ENCODE measurements at regions not wholly inside any gene's neighbourhood (a gene's known extent, or its start where the extent isn't known, plus 50 kb on each side); places are given as distances from the start of the nearest gene placed in this dataset.
A peak's percentile ranks its signal among the peaks of the same experiment; 100 is the strongest.

DNA sequence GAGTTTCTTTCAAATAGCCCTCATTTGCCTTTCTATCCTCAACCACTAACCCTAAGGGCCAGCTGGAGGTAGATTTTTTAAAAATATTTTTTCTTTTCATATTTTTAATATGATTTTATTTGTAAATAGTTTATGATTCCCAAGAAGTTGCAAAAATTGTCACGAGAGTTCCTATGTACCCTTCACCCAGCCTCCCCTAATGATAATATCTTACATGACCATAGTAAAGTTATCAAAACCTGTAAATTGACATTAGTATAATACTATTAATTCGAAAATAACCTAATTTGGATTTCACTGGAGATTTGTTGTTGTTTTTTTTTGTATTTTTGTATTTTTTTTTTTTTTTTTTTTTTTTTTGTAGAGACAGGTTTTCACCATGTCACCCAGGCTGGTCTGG, 495.5 kb downstream of the MIAT start:
- DNase-seq, result no peak

DNA sequence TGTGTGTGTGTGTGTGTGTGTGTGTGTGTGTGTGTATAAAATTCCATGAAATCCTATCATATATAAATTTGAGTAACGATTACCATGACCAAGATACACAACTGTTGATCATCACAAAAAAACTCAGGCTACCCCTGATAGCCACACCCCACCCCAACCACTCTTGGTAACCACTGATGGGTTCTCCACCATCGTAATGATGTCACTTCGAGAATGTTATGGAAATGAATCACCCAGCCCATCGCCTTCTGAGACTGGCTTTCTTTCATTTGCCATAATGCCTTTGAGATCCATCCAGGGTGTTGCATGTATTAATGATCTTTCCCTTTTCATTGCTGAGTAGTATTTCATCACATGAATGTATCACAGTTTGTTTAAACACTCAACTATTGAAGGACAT, 496.0 kb downstream of the MIAT start:
- no peak for DNase-seq

DNA sequence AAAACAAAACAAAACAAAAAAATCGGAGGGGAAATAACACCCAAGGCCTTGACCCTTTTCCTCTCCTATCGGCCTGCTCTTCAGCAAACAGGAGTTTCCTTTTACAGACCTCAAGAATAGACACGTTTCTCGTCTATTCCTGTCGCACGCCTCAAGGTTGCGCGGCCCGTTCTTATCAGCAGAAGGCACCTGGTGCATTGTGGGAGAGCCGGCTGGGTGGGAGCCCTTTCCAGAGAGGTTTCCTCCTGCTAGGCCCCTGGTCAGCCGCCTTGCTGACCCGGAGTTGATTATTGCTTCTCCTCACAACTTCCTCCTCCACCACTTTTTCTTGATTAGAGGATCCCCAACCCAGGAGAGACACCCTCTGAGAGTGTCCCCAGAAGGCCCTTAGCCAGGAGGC, 497.3 kb downstream of the MIAT start:
- no peak for DNase-seq

DNA sequence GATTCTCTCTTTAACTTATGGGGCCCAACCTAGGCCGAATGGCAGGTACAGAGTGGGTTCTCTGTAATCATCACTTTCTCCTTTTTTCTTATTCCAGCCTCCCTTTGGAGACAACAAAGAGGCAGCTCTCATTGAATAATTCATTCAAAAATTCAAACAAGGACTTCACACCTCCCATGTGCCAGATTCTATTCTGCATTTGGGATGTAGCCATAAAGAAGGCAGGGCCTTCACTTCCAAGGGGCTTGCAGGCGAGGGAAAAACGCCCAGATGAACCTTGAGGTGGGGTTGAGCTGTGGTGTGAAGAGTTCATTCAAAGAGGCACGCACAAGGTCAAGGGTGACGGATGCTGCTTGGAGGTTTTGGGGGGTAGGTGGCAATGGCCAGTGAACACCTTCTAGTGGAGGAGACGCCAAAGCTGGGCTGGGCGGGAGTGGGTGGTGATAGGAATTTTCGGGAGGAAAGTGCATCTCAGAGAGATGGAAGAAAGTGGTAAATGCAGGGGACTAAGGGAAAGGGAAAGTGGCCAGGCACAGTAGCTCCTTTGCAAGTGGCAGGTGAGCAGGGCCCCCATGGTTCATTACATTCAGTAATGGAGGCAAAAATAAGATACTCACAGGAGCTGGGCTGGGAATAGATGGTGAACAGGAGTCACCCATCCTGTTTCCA, 499.6 kb downstream of the MIAT start:
- DNase-seq, result no peak

DNA sequence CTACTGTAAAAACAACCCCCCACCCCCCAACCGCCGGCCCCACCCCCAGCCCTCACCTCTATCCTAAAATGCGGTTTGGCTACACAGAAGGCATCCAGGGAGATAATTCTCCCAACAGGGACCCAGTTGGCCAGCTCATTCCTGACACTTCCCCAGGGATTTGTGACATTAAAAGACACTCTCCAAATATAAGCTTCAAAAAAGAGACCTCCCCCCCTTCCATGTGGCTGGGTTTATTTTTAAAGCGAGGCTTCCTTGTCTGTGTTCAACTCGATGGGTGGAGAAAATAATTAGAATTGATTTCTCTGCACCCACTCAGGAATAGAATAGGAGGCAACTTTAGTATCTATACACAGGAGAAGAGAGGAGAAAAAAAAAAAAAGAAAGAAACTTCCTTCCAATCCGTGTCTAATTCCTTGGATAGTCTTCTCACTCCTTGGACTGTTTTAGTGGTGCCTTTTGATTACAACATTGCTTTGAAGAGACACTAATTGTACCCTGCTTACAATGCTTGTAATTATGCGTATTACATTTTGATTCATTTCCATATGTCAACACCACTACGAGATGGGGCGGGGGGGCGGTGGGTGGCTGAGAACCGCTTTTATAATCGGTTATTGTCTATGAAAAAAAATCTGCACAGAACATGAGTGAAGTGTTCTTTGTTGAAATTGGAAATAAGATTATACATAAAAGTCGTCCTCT, 500.4 kb downstream of the MIAT start:
- DNase-seq, result peak; percentile 39

DNA sequence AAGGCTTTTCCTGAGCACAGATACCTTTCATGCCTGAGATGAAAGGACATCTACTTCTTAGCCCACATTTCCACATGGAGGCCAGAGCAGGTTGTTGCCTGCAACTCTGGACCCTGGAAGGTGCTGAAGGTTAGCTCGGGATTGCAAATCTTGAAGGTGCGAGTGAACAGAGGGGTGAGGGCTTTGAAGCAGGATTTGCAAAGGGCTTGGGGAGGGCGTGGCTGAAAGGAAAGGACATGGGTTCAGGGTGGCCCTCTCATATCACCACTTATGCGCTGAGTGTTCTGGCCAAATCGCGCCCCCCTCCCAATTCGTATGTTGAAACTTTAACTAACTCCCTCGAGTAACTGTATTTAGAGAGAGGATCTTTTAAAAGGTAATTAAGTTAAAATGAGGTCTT, 501.6 kb downstream of the MIAT start:
- DNase-seq, result no peak

DNA sequence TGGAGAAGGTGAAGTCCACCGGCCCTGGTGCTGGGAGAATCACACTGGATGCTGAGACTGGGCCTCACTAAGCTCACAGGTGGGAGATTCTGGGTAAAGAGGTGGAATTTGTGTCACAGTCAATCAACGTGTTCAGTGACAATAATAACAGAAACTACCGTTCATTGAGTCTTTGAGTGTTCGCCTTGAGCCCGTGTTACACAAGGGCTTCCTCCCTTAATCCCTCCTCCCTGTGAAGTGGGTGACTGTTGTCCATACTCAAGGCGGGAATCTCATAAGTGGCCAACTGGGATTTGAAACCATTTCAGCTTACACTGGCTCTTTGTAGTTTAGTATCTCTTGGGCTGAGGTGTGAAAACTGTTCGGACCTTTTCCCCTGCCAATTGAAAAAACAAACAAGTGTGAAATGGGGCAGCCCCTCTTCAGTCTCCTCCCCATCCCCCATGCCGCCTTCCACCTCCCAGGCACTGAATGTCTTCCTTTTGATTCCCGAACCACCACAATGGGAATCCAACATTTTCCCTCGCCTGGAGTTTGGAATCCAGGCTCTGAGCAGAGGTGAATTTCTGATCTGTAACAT, 502.4 kb downstream of the MIAT start:
- DNase-seq, result no peak

DNA sequence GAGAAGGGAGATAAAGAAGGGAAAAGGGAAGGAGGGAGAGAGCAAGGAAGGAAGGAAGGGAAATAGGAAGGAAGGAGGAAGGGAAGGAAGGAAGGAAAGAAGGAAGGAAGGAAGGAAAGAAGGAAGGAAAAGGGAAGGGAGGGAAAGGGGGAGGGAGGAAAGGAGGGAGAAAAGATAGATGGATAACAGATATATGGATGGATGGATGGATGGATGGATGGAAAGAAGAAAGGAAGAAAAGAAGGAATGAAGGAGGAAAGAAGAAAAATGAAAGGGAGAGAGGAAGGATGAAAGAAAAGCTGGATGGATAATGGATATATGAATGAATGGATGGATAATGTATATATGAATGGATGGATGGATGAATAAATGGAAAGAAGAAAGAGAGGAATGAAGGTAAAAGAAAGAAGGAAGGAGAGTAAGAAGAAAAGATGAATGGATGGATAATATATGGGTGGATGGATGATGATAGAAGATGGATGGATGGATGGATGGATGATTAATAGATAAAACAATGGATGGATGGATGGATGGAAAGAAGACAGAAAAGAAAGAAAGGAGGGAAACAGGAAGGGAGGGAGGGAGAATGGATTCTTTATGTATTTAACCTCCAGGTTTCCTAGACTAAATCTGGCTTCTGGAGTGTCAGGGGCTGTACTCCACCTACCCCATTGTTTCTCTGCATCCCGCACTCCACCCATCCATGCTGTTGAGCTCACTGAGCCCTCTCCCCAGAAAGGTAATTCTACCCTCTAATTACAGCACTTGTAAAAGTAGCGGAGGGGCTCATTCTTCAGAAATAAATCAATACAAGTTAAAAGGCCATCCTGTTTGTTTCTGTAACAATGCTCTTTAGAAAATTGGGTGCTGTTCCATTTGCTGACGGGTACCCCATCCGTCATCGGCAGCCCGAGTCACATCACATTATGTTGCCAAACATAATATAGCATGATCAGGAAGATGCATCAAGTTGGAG, 506.1 kb downstream of the MIAT start:
- no peak for DNase-seq

DNA sequence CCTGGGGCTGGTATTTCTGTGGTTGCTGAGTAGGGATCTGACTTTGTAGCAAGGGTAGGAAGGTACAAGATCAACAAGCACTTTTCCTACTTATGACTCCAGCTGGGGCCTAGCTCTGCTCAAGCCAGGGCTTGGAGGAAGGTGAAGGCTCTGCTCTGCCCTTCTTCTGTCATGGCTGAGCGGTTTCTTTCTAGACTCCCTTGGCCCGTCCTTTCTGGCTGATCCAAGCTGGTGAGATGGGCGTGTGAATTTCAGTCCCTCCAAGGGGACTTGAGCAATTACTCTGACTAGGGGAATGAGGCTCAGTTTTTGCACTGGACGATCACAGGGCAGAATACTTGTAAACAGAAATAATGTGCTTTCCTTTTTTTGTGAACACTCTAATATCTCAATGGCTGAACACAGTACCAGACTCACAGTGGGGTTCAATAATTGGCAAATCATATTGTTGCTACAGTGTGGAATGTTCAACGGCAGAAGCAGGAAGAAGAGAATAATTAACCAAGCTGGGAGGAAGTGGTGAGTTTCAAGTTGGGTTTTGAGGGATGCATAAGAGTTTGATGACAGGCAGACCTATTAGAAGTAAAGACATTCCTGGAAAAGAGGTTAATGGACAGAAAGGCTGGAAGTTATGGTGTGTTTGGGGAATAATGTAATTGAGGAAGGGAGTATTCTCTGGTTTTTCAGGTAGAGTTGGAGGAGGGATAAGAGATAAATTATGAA, 507.6 kb downstream of the MIAT start:
- DNase-seq, result no peak

DNA sequence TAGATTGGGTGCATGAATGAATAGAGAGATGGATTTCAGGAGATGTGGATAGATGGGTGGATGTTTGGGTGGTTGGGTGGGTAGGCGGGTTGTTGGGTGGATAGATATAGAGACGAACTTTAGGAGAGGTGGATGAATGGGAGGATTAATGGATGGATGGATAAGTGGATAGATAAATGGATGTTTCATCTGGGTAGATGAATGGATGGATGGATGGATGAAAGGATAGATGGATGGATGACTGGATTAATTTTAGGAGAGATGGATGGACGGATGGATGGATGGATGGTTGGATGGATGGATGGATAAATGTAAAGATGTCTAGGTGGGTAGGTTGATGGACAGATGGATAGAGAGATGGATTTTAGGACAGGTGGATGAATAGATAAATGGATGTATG, 511.3 kb downstream of the MIAT start:
- DNase-seq, result no peak

DNA sequence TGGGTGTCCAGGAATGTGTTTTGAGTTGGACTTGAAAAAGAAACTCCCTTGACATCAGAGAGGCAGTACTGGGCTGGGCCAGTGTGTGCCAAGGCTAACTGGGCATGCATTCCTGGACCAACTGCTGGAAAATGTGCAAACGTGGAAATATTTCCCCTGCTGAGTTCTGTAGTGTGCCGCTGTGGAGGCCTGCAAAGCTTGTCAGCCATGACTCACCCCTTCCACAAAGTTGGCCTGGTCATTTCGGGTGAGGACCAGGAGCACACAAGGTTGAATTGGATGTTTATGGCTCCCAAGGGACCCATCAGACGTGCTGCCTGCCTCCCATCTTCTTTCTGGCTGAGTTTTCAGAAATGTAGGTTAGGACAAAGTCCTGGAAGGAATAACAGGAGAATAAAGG, 513.1 kb downstream of the MIAT start:
- no peak for DNase-seq

DNA sequence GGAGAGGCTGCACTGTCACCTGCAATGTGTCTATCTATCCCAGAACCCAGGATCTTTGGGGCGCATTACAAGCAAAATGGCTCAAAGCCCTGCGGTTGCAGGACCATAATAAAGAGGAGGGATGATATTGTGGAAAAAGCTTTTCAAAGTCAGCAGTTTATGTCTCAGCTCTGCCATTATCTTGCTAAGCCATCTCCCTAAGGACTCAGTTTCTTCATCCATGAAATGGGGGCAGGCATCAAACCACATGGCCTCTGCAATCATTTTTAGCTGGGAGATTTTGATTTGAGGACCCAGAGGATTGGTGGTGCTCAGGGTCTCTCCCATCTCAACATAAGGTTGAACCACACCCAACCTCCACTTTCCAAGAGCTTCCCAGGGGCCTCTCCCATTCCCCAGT, 513.8 kb downstream of the MIAT start:
- DNase-seq, result no peak

DNA sequence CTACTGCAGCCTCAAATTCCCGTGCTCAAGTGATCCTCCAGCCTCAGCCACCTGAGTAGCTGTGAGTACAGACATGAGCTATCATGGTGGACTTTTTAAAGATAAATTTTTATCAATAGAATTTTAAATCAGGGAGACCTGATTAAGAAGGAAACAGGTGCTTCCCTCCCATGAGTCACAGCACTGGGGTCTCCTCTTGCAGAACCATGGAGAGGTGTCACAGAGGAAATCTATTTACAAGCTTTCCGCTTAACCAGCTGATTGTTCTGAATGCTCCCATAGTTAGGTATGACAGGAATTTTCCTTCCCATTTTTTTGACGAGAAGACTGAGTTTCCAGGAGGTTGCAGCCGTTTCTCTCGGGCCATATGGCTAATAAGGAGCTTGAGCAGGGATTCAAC, 516.1 kb downstream of the MIAT start:
- DNase-seq, result no peak

DNA sequence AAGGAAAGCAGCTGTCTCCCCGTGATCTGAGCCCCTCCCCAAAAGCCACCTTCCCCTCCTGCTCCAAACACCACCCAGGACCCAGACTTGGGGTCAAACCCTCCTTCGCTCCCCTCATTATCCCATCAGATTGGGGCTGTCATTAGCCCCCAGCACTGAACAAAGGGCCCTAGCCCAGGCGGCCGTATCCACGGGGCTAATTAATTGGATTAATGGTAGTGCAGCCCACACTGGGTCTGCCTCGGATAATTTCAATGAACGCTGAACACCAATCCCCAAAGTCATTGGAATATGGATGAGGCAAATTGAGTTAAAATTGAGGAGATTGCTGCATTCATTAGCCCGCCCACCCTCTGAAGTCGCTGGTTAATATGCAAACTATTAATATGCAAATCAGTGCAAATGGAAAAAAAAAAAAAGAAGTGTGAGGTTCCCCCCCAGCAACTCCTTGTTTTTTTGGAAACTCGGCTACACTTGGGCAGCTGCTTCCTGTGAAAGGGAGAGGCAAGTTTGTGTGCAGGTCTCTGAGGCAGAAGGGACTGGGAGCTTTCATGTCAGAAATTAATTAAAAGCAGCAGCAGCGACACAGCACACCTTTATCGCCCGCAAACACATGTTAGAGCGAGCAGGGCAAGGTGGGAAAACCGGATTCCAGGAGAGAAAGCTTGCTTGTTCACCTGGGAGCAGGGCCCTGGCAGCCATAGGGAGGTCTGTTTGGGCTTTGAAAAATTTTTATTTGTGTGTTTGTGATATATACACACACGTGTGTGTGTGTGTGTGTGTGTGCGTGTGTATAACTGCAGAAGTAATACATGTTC, 517.8 kb downstream of the MIAT start:
- DNase-seq, result no peak

DNA sequence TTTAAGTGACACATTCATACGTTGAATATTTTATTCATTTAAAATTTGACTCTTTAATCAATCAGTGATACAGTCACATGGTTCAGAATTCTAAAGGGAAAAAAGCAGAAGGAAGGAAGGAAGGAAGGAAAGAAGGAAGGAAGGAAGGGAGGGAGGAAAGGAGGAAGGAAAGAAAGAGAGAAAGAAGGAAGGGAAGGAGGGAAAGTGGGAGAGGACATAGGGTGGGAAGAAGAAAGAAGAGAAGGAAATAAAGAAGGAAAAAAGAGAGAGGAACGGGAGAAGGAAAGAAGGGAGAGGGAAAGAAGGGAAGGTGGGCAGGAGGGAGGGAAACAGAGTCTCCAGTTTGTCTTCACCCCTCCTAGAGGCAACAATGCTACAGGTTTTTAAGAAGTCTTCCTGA, 518.6 kb downstream of the MIAT start:
- no peak for DNase-seq

DNA sequence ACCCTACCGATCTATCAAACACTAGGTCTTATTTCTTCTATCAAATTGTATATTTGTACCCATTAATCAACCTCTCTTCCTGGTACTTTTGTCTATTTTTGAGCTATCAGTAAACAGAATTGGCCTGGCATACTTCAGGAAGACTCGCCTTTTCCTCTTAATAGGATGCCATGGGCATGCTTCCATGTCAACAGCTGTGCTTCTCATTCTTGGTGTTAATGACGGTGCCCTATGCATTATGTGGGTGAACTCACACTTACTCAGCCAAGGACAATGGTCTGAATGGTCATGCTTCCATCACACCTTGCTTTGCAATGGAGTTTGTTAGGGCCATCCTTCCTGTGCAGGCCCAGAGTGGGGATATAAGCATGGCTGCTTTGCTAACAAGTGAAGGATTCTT, 521.8 kb downstream of the MIAT start:
- DNase-seq, result no peak

DNA sequence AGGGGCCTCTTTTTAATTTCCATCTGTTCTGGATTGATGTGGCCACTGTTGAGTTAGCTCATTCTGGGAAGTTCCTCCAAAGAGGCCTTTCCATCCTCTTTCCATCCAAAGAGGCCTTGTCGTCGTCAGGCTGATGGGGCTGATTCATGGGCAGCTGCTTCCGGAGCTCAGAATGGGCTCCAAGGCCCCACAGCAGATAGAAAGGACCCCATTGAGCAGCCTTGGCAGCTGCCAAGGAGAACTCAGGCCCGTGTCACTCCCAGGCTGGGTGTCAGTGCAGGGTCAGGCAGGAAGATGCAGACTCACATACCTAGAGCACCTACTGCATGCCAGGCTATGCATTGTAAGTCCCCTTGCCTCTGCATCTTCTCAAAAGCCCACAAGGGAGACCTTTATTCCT, 524.1 kb downstream of the MIAT start:
- no peak for DNase-seq

DNA sequence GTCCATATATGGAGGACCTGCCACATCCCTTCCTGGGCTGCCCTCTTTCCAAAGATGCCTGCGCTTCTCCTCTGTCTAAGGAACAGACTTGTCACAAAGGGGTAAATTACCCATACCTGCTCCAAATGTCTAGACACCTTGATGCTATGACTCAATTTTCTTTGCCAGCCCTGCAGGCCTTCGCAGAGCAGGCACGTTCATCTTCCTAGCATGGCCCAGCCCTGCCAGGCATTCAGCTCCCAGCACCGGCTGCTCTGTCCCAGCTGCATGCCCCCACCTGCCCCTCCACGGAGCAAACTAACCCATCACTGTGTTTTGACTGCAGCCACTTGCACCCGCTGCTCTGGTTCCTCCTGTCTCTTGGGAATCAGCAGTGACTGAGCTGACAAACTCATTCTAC, 526.1 kb downstream of the MIAT start:
- DNase-seq, result no peak

DNA sequence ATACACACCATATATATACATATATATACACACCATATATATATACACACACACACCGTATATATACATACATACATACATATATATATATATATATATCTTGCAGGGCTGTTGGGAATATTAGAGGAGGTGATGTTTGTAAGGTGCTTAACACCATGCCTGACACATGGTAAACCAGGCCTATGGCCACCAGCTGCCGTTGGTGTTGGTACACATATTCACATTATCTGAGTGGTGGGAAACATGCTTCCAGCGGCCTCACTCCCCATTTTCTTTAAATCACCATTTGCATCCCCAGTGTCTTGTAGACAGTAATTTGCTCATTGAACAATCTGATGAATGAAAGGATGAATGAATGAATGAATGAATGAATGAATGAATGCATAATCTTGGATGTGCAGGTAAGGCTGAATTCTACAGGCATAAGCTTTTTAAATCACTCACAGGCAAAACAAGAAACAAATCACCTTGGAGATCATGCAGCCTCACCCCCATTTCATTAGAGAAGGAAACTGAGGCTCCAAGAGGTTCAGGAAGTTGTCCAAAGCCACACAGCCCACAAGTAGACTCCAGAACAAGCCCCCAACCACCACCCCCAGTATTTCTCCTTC, 527.8 kb downstream of the MIAT start:
- no peak for DNase-seq

DNA sequence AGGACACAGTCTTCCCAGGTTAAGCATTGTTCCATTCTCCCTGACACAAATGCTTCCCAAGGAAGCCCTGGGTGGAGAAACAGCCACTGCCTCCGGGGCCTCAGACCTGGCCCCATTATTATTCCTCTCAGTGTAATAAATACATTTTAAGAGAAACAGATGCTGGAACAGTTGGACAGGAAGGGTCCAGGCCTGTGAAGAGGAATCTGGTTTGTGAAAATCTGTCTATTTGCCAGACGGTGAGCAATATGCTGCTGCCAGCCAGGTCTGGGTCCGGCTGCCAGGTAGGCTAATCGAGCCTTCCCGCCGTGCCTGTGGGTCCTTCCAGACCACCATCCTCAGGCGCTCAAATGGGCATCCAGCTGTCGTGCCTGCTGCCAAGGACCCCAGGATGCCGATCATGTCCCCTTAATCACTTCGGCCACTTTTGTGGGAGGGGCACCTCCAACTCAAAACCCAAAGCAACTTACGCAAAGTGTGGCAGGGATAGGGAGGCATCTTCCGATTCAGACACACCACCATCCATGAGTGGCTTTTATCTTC, 528.4 kb downstream of the MIAT start:
- DNase-seq, result no peak

DNA sequence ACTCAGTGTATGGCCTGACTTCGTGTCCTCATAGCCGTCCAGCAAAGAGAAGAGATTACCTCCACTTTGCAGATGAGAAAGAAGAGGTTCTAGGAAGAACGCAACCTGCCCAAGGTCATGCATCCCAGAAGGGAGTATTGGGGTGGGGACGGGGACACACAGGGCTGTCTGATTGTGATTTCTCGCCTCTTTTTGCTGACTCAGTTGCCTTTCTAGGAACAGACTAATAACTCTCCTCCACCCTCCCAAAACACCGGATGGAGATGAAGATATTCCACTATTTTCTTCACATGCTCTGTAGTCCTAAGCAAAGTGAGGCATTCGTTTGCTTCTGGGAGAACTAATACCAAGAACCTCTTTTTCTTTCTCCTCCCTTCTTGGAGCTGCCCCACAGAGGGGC, 529.3 kb downstream of the MIAT start:
- DNase-seq, result no peak
